ENCODE measurements at regions not wholly inside any gene's neighbourhood (a gene's known extent, or its start where the extent isn't known, plus 50 kb on each side); places are given as distances from the start of the nearest gene placed in this dataset.

DNA sequence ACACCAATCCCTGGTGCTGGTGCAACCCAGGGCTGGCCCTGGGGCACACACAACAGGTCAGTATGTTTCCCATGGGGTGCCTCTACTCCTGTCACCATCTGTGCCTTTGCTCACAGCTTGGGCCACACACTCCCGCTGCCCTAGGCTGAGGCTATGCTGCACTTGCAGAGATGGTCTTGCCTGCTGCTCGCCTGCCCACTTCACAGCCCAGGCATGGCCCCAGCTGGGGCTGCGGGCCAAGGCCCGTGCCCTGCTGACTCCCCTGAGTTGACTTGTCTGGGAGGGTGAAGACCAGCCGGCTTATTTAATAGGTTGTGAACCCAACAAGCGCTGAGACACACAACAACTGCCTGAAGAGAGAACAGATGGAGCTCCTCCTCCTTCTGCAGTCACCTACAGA, 184.1 kb downstream of the ZNF33B start:
- TF ChIP-seq CREB5 (CRISPR knock-in tag; IDR thresholded peaks at IDR 0.05; ENCODE audit: low read depth) (no peak), ZFP3 (CRISPR knock-in tag; IDR thresholded peaks at IDR 0.05) (no peak)
